Lower lobe of right lung (tissue), 2 donors: ENCODE measurements at regions not wholly inside any gene's neighbourhood (a gene's known extent, or its start where the extent isn't known, plus 50 kb on each side); places are given as distances from the start of the nearest gene placed in this dataset.

Source experiments
- ATAC-seq, 2 donors: fragments of 200-7000 bp; cut with Tn5 transposase; one replicate each; pipeline ENCODE4 v1.9.1; 2020 to 2022; ENCODE audit warnings: mild to moderate bottlenecking in 2 of 2, moderate library complexity in 2 of 2
- DNase-seq: peaks from one replicate; pipeline ENCODE4 v3.0.0-alpha.2; 2020
- H3K27ac ChIP-seq: fragments of 200-600 bp; one replicate; pipeline ENCODE4 v1.8.0; 2022
- H3K27me3 ChIP-seq: fragments of 200-600 bp; one replicate; pipeline ENCODE4 v1.8.0; 2022; ENCODE audit warnings: low read depth
- H3K36me3 ChIP-seq: fragments of 200-600 bp; one replicate; pipeline ENCODE4 v1.8.0; 2022; ENCODE audit warnings: mild to moderate bottlenecking
- H3K4me1 ChIP-seq: fragments of 200-600 bp; one replicate; pipeline ENCODE4 v1.8.0; 2022
- H3K4me3 ChIP-seq: fragments of 200-600 bp; one replicate; pipeline ENCODE4 v1.8.0; 2022; ENCODE audit warnings: mild to moderate bottlenecking
- H3K9me3 ChIP-seq: fragments of 200-600 bp; one replicate; pipeline ENCODE4 v1.8.0; 2022
- intact Hi-C: fragments of 100-400 bp; cut with DNase I; formaldehyde crosslinking; loops from one replicate; pipeline ENCODE4 v1.11.0; 2022
- TF ChIP-seq, protein P1 (sequence below): fragments of 200-600 bp; IDR thresholded peaks from one replicate; pipeline ENCODE4 v1.8.0; 2022; ENCODE audit warnings: antibody characterized with exemption, mild to moderate bottlenecking
- donor health status: DM: no; HTN: yes; CAD: no; lungs with severe emphysema.

- no peak overlapping the region for H3K4me3 ChIP-seq
- TF ChIP-seq, protein P1, sequence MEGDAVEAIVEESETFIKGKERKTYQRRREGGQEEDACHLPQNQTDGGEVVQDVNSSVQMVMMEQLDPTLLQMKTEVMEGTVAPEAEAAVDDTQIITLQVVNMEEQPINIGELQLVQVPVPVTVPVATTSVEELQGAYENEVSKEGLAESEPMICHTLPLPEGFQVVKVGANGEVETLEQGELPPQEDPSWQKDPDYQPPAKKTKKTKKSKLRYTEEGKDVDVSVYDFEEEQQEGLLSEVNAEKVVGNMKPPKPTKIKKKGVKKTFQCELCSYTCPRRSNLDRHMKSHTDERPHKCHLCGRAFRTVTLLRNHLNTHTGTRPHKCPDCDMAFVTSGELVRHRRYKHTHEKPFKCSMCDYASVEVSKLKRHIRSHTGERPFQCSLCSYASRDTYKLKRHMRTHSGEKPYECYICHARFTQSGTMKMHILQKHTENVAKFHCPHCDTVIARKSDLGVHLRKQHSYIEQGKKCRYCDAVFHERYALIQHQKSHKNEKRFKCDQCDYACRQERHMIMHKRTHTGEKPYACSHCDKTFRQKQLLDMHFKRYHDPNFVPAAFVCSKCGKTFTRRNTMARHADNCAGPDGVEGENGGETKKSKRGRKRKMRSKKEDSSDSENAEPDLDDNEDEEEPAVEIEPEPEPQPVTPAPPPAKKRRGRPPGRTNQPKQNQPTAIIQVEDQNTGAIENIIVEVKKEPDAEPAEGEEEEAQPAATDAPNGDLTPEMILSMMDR, result no peak
- H3K36me3 ChIP-seq, result no peaks in the 10 kb centered on the region
- no peaks in the 10 kb centered on the region for H3K27me3 ChIP-seq
- no peak for DNase-seq
- ATAC-seq, result no peak
- H3K4me1 ChIP-seq, result peaks cover 38% of the 10 kb centered on the region
- no peak overlapping the region for H3K27ac ChIP-seq
- H3K9me3 ChIP-seq, result no peaks in the 10 kb centered on the region
- intact Hi-C loops, result no loop called here
Measured at GRCh38 chr2:215746226-215746886, 267.0 kb downstream of the MREG start.

- Histone ChIP-seq H3K9me3 (no peaks in the 10 kb centered on the region), H3K27ac (no peak overlapping the region), H3K4me1 (peaks cover 35% of the 10 kb centered on the region), H3K27me3 (no peaks in the 10 kb centered on the region), H3K4me3 (no peak overlapping the region), H3K36me3 (no peaks in the 10 kb centered on the region)
- ATAC-seq, result no peak
- no peak for DNase-seq
- TF ChIP-seq, protein P1, result no peak
- intact Hi-C loops, result no loop called here
Measured at GRCh38 chr2:215745331-215745730, 268.0 kb downstream of the MREG start.

DNA sequence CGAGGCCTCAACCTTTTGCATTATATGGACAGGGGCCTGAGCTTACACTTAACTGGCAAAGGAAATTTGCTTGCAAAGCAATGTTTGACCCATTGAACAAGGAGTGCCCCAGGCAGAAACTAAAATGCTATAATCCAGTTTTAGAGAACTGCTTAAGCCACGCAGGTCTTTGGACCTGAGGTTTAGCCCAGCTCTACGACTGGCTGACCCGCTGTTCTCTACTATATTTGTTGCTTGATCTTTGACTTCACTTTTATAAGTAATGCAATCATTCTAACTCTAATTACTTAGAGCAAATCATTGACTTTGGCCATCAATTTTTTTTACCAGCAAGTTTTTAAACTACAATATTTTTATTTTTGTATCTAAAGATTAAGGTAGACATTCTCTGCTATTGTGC, 268.8 kb downstream of the MREG start:
- H3K36me3 ChIP-seq, result no peaks in the 10 kb centered on the region
- H3K9me3 ChIP-seq, result no peaks in the 10 kb centered on the region
- no peak for DNase-seq
- no peak overlapping the region for H3K4me3 ChIP-seq
- no peak overlapping the region for H3K27ac ChIP-seq
- peaks cover 27% of the 10 kb centered on the region for H3K4me1 ChIP-seq
- no peak for ATAC-seq
- TF ChIP-seq, protein P1, result no peak
- no peaks in the 10 kb centered on the region for H3K27me3 ChIP-seq
- intact Hi-C loops, result no loop called here

DNA sequence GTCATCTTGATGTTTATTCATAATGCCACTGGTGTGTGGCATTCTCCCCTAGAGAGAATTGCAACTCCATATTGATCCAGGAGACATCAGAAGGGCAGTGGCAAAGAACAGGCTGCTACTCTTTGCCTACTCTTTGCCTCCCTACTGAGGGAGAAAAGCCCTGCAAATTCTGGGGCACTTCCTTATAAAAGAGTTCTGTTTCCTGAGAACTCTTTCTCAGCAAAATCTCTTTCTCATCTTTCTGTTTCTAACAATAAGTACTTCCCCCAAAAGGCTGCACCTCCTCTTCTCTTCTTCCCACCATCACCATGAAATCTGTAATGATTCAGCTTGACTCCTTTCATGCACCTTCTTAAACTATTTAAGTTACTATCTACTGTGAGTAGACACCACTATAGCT, 270.3 kb downstream of the MREG start:
- TF ChIP-seq, protein P1, result no peak
- Histone ChIP-seq H3K4me1 (peaks cover 14% of the 10 kb centered on the region), H3K9me3 (no peaks in the 10 kb centered on the region), H3K27ac (no peak overlapping the region), H3K36me3 (no peaks in the 10 kb centered on the region), H3K4me3 (no peak overlapping the region), H3K27me3 (no peaks in the 10 kb centered on the region)
- DNase-seq (no peak), ATAC-seq (no peak)
- intact Hi-C loops, result no loop called here

GRCh38 chr2:215742021-215742420, 271.3 kb downstream of the MREG start:
- DNase-seq (no peak), ATAC-seq (no peak)
- TF ChIP-seq, protein P1, result no peak
- Histone ChIP-seq H3K4me3 (no peak overlapping the region), H3K27ac (no peak overlapping the region), H3K9me3 (no peaks in the 10 kb centered on the region), H3K27me3 (no peaks in the 10 kb centered on the region), H3K36me3 (no peaks in the 10 kb centered on the region), H3K4me1 (peaks cover 16% of the 10 kb centered on the region)
- intact Hi-C loops, result no loop called here
